Vagina (tissue), 2 donors: ENCODE measurements at regions not wholly inside any gene's neighbourhood (a gene's known extent, or its start where the extent isn't known, plus 50 kb on each side); places are given as distances from the start of the nearest gene placed in this dataset.

ENCODE experiments used
- CTCF ChIP-seq, 3 experiments: fragments of 450-650 bp in 2 of 3; fragments of 200-600 bp in 1 of 3; sonication (generic) in 1 of 3; IDR thresholded peaks; one replicate each; pipeline ENCODE4 v1.5.1; 2017 to 2019; ENCODE audit warnings: antibody characterized with exemption in 3 of 3, mild to moderate bottlenecking in 2 of 3, moderate library complexity in 2 of 3
- POLR2A ChIP-seq, 2 donors: fragments of 450-650 bp; IDR thresholded peaks; one replicate each; pipeline ENCODE4 v1.6.1; 2017; ENCODE audit warnings: antibody characterized with exemption in 2 of 2, mild to moderate bottlenecking in 2 of 2, moderate library complexity in 2 of 2

GRCh38 chr12:127125607-127126259 lies 1141.2 kb upstream of the TMEM132C start:
- TF ChIP-seq CTCF (IDR thresholded peaks at IDR 0.05) (no peak), POLR2A (IDR thresholded peaks at IDR 0.05) (no peak)
